ENCODE measurements at regions not wholly inside any gene's neighbourhood (a gene's known extent, or its start where the extent isn't known, plus 50 kb on each side); places are given as distances from the start of the nearest gene placed in this dataset.

DNA sequence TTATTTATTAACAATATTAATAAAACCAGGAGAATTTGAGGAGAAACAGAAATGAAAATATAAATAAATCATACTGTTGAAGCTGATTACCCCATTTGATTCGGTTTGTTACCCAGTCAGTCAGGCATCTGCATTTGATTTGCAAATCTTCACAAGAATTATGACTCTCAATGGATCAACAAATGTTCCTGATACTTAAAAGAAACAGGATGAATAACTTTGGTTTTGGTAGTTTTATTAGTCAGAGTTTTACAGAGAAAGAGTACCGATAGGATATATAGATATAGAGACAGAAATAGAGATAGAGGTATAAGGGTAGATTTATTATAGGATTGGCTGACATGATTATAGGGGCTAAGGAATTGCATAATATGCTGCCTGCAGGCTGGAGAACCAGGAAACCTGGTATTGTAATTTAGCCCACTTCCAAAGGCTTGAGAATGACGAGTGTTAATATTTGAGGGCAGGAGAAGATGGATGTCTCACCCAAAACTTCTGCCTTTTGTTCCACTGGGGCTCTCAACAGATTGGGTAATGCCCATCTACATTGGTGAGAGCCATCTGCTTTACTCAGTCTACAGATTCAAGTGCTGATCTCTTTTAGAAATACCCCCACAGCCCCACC lies 241.6 kb upstream of the COL8A1 start:
- Mint-ChIP-seq H3K27ac (no peak overlapping the region), H3K36me3 (ENCODE audit: low read depth) (no peaks in the 10 kb centered on the region), H3K4me3 (no peak overlapping the region), H3K27me3 (no peaks in the 10 kb centered on the region), H3K4me1 (no peaks in the 10 kb centered on the region)
- no peaks in the 10 kb centered on the region for H3K9me3 ChIP-seq (ENCODE audit: control insufficient read depth, low read length, poor library complexity, severe bottlenecking)
- DNase-seq: no peak
- no peak for ATAC-seq

DNA sequence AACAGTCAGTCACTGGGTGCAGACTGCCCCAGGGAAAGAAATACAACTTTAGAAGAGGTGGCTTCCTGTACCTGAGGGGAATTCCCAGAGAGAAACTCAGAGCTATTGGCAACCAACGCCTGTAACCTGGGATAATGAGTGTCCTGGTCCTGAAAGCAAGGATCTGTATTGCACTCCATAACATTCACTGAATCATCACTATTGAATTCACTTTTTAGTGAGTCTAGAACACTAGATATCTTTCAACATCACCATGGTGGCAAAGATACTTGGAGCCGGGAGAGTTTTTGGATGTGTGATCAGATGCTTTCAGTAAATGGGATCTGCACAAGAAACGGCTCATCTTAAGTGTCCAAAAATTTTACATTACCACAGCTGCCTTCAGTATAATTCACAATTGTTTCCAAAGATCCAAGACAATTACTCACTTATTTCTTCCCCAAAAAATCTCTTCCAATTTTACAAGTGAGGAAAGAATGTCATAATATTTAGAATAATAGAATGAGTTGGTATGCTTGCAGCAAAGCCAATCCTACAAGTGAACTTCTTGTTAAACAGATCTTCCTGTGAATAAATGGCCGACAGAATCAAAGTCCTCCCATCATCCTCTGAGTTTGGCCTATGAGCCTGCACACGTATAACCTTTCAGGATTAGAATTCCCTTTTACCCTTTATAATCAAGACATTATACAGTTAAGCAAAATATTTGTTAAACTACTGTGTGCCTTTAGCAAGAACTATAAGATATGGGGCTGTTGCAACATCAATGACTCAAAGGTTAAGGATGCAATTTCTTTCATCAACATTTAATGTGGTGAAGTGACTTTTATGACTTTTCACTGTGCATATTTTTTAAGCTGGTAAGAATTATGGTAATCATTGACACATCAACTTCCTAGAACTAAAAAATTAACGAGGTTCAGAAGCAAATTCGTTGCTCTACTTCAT lies 243.3 kb upstream of the COL8A1 start:
- no peak for ATAC-seq
- H3K4me3 Mint-ChIP-seq: no peak overlapping the region
- no peaks in the 10 kb centered on the region for H3K36me3 Mint-ChIP-seq (ENCODE audit: low read depth)
- H3K4me1 Mint-ChIP-seq: no peaks in the 10 kb centered on the region
- no peak overlapping the region for H3K27ac Mint-ChIP-seq
- no peaks in the 10 kb centered on the region for H3K9me3 ChIP-seq (ENCODE audit: control insufficient read depth, low read length, poor library complexity, severe bottlenecking)
- no peak for DNase-seq
- H3K27me3 Mint-ChIP-seq: no peaks in the 10 kb centered on the region

GRCh38 chr3:99393961-99394360 lies 244.4 kb upstream of the COL8A1 start:
- DNase-seq (no peak), ATAC-seq (no peak)
- Mint-ChIP-seq H3K27me3 (no peaks in the 10 kb centered on the region), H3K4me1 (no peaks in the 10 kb centered on the region), H3K27ac (no peak overlapping the region), H3K4me3 (no peak overlapping the region), H3K36me3 (ENCODE audit: low read depth) (no peaks in the 10 kb centered on the region)
- H3K9me3 ChIP-seq (ENCODE audit: control insufficient read depth, low read length, poor library complexity, severe bottlenecking): no peaks in the 10 kb centered on the region

GRCh38 chr3:99388780-99389179 lies 249.6 kb upstream of the COL8A1 start:
- ATAC-seq: no peak
- H3K4me1 Mint-ChIP-seq: no peaks in the 10 kb centered on the region
- H3K4me3 Mint-ChIP-seq: no peak overlapping the region
- H3K9me3 ChIP-seq (ENCODE audit: control insufficient read depth, low read length, poor library complexity, severe bottlenecking): no peaks in the 10 kb centered on the region
- no peak for DNase-seq
- H3K36me3 Mint-ChIP-seq (ENCODE audit: low read depth): no peaks in the 10 kb centered on the region
- H3K27ac Mint-ChIP-seq: no peak overlapping the region
- no peaks in the 10 kb centered on the region for H3K27me3 Mint-ChIP-seq

DNA sequence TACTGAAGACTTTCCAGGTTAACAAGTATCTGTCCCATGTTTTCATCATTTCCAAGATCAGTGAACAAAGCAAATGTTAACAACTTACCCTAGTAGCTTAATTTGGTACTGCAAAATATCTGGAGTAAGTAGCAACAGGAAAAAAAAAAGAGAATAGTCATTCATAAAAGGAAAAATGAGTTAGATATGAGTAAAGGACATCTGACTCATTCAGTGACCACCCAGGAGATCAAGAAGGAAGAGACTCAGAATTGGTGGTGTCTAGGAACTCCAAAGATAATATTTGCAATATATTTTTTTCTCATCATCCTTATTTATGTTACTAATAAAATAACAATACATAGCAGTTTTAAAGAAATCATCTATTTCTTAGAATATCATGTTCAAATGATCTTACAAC lies 253.8 kb upstream of the COL8A1 start:
- no peaks in the 10 kb centered on the region for H3K9me3 ChIP-seq (ENCODE audit: control insufficient read depth, low read length, poor library complexity, severe bottlenecking)
- H3K4me3 Mint-ChIP-seq: no peak overlapping the region
- ATAC-seq (no peak), DNase-seq (no peak)
- no peaks in the 10 kb centered on the region for H3K36me3 Mint-ChIP-seq (ENCODE audit: low read depth)
- no peak overlapping the region for H3K27ac Mint-ChIP-seq
- no peaks in the 10 kb centered on the region for H3K27me3 Mint-ChIP-seq
- H3K4me1 Mint-ChIP-seq: no peaks in the 10 kb centered on the region

GRCh38 chr3:99376926-99377325 lies 261.5 kb upstream of the COL8A1 start:
- H3K27me3 Mint-ChIP-seq: no peaks in the 10 kb centered on the region
- H3K4me1 Mint-ChIP-seq: no peaks in the 10 kb centered on the region
- no peak overlapping the region for H3K4me3 Mint-ChIP-seq
- DNase-seq (no peak), ATAC-seq (no peak)
- H3K36me3 Mint-ChIP-seq (ENCODE audit: low read depth): no peaks in the 10 kb centered on the region
- H3K27ac Mint-ChIP-seq: no peak overlapping the region
- no peaks in the 10 kb centered on the region for H3K9me3 ChIP-seq (ENCODE audit: control insufficient read depth, low read length, poor library complexity, severe bottlenecking)

GRCh38 chr3:99373846-99374210 lies 264.6 kb upstream of the COL8A1 start:
- ATAC-seq: no peak
- Mint-ChIP-seq H3K4me3 (no peak overlapping the region), H3K27me3 (no peaks in the 10 kb centered on the region), H3K4me1 (no peaks in the 10 kb centered on the region), H3K36me3 (ENCODE audit: low read depth) (no peaks in the 10 kb centered on the region), H3K27ac (no peak overlapping the region)
- no peaks in the 10 kb centered on the region for H3K9me3 ChIP-seq (ENCODE audit: control insufficient read depth, low read length, poor library complexity, severe bottlenecking)
- DNase-seq: no peak

DNA sequence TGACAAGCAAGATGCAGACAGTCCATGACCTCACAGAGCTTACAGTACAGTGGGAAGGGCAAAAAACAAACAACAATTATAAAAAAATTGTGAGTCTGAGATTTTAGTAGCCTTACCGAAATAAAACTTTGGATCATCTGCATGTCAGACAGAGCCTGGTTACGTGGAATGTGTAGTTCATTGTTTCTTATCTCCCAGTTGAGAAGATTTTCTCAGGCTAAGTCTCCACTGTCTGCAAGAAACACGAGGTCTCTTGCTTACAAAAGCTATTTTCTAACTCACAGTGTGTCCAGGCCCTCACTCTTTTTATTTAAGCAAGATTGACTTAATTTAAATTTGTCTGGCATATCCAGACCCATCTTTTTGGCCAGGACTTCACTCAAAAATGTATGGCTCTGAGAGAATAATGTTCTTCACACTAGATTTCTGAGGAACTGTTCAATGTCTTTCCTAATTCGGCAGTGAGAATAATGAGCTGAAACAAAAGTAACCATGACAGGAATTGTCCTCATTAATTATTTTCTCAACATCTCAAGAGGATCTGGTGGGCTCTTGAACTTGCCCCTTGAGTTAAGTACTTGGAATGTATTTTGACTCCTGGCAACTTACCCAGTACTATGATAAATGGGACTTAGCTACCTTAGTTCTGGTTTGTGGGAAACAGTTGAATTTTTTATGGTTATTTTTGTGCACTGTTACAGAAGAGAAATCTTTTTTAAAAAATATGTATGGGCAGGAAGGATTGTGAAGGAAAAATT lies 265.1 kb upstream of the COL8A1 start:
- H3K36me3 Mint-ChIP-seq (ENCODE audit: low read depth): no peaks in the 10 kb centered on the region
- ATAC-seq (no peak), DNase-seq (no peak)
- H3K27me3 Mint-ChIP-seq: no peaks in the 10 kb centered on the region
- no peak overlapping the region for H3K27ac Mint-ChIP-seq
- H3K4me1 Mint-ChIP-seq: no peaks in the 10 kb centered on the region
- H3K9me3 ChIP-seq (ENCODE audit: control insufficient read depth, low read length, poor library complexity, severe bottlenecking): no peaks in the 10 kb centered on the region
- no peak overlapping the region for H3K4me3 Mint-ChIP-seq

DNA sequence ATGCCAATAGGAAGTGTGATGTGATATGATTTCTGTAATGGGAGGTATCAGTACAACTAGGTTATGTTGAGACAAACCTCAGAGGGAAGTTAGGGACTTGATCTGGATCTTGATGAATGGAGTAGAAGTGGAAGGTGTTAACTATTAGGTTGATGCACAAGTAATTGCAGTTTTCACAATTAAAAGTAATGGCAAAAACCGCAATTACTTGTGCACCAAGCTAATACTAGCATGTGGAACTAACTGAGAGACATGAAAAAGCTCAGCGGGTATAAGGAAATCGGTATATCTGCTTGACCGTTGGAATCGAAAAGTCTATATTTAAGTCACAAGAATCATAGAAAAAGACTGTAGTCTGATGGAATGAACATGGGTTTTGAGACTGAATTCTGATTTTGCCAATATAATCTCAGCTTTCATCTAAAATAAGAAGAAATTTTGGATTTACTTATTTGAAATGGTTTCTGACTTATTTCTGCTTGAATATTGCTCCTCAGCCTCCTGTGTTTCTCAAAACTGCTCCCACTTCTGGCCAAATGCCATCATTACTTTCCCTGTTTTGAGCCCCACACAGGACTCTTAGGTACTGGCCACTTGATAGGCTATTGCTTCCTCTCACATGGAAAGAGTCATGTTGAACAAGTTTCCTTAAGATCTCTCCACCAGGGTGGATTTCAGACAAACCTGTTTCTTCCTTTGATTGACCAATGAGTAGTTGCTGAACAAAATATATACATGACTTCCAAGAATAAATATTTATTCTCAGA lies 271.5 kb upstream of the COL8A1 start:
- ATAC-seq (no peak), DNase-seq (no peak)
- Mint-ChIP-seq H3K36me3 (ENCODE audit: low read depth) (no peaks in the 10 kb centered on the region), H3K4me3 (no peak overlapping the region), H3K27me3 (no peaks in the 10 kb centered on the region), H3K4me1 (no peaks in the 10 kb centered on the region), H3K27ac (no peak overlapping the region)
- no peaks in the 10 kb centered on the region for H3K9me3 ChIP-seq (ENCODE audit: control insufficient read depth, low read length, poor library complexity, severe bottlenecking)

GRCh38 chr3:99365979-99366378 lies 272.4 kb upstream of the COL8A1 start:
- no peak for ATAC-seq
- Mint-ChIP-seq H3K4me3 (no peak overlapping the region), H3K27me3 (no peaks in the 10 kb centered on the region), H3K36me3 (ENCODE audit: low read depth) (no peaks in the 10 kb centered on the region), H3K27ac (no peak overlapping the region), H3K4me1 (no peaks in the 10 kb centered on the region)
- no peaks in the 10 kb centered on the region for H3K9me3 ChIP-seq (ENCODE audit: control insufficient read depth, low read length, poor library complexity, severe bottlenecking)
- DNase-seq: no peak

DNA sequence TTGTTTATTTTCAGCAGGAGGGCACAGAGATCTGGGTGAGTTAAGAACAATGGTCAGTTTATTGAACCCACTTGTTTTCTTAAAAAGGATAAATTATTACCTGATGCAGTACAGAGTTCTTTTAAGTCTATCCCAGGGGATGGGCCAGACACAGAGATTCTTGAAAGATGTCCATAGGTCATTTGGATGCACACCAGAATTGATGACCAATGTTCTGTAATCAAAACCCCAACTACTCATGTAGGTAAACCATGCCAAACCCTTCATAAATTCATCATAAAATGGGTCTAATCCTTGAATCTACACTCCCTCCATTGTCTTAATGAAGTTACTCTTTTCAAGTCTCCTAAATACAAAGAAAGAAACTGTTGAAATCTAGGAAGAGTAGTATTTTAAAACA lies 273.0 kb upstream of the COL8A1 start:
- Mint-ChIP-seq H3K4me3 (no peak overlapping the region), H3K27me3 (no peaks in the 10 kb centered on the region)

GRCh38 chr3:99357131-99357530 lies 281.3 kb upstream of the COL8A1 start:
- no peaks in the 10 kb centered on the region for H3K4me1 Mint-ChIP-seq
- no peaks in the 10 kb centered on the region for H3K36me3 Mint-ChIP-seq (ENCODE audit: low read depth)
- H3K27ac Mint-ChIP-seq: no peak overlapping the region
- H3K4me3 Mint-ChIP-seq: no peak overlapping the region
- H3K9me3 ChIP-seq (ENCODE audit: control insufficient read depth, low read length, poor library complexity, severe bottlenecking): no peaks in the 10 kb centered on the region
- ATAC-seq (no peak), DNase-seq (no peak)
- no peaks in the 10 kb centered on the region for H3K27me3 Mint-ChIP-seq

More for the DNA sequence above, 273.0 kb upstream of the COL8A1 start:
- H3K9me3 ChIP-seq (ENCODE audit: control insufficient read depth, low read length, poor library complexity, severe bottlenecking): no peaks in the 10 kb centered on the region
- Mint-ChIP-seq H3K27ac (no peak overlapping the region), H3K4me1 (no peaks in the 10 kb centered on the region), H3K36me3 (ENCODE audit: low read depth) (no peaks in the 10 kb centered on the region)
- DNase-seq: no peak
- no peak for ATAC-seq

- Mint-ChIP-seq H3K27ac (no peak overlapping the region), H3K27me3 (no peaks in the 10 kb centered on the region), H3K36me3 (ENCODE audit: low read depth) (no peaks in the 10 kb centered on the region), H3K4me3 (no peak overlapping the region), H3K4me1 (no peaks in the 10 kb centered on the region)
- no peak for ATAC-seq
- H3K9me3 ChIP-seq (ENCODE audit: control insufficient read depth, low read length, poor library complexity, severe bottlenecking): no peaks in the 10 kb centered on the region
- DNase-seq: no peak
These were observed 281.7 kb upstream of the COL8A1 start for GRCh38 chr3:99356696-99357095.

Measured in T-helper 17 cell (primary cell).